HepG2 (cell line): ENCODE measurements at regions not wholly inside any gene's neighbourhood (a gene's known extent, or its start where the extent isn't known, plus 50 kb on each side); places are given as distances from the start of the nearest gene placed in this dataset.
A peak's percentile ranks its signal among the peaks of the same experiment; 100 is the strongest.

Source experiments
- ATF7-NPFF ChIP-seq: sonication (generic); formaldehyde crosslinking; IDR thresholded peaks from 2 replicates; pipeline ENCODE4 v1.8.1; 2023; ENCODE audit warnings: mild to moderate bottlenecking, low read depth, missing genetic modification reagents, moderate library complexity
- DNMT1 ChIP-seq: sonication (generic); formaldehyde crosslinking; IDR thresholded peaks from 2 replicates; pipeline ENCODE4 v1.5.1; 2020; ENCODE audit warnings: mild to moderate bottlenecking, missing genetic modification reagents
- EP300 ChIP-seq, 3 experiments: sonication (generic) in 1 of 3; formaldehyde crosslinking in 1 of 3; IDR thresholded peaks; 2 replicates each; pipeline versions ENCODE4 v1.5.1 to v1.6.1; 2011 to 2020; ENCODE audit warnings: low read depth in 2 of 3, low read length in 2 of 3, borderline replicate concordance in 1 of 3, improper control_type of control experiment in 1 of 3, mild to moderate bottlenecking in 1 of 3, missing genetic modification reagents in 1 of 3, moderate library complexity in 1 of 3
- FOXA1 ChIP-seq, 2 experiments: fragments of 450-650 bp in 1 of 2; sonication (generic) in 1 of 2; formaldehyde crosslinking in 1 of 2; IDR thresholded peaks; 2 replicates each; pipeline versions ENCODE4 v1.4.0 to v1.6.1; 2016 to 2020; ENCODE audit warnings: missing genetic modification reagents in 1 of 2
- RBFOX2 ChIP-seq: fragments of 200-400 bp; formaldehyde crosslinking; IDR thresholded peaks from 2 replicates; pipeline ENCODE4 v1.6.1; 2017; ENCODE audit warnings: low read depth, mild to moderate bottlenecking, low read length
- RFX5 ChIP-seq: IDR thresholded peaks from 2 replicates; pipeline ENCODE4 v1.6.1; 2011; ENCODE audit warnings: low read depth, low read length, improper control_type of control experiment
- SSRP1 ChIP-seq: IDR thresholded peaks from 2 replicates; pipeline ENCODE4 v1.6.1; 2016; ENCODE audit warnings: control low read depth
- TGIF2 ChIP-seq: IDR thresholded peaks from 2 replicates; pipeline ENCODE4 v1.6.1; 2016; ENCODE audit warnings: control low read depth, missing compliant biosample characterization
- TRIM24 ChIP-seq: sonication (generic); formaldehyde crosslinking; IDR thresholded peaks from 2 replicates; pipeline ENCODE4 v1.8.0; 2022; ENCODE audit warnings: mild to moderate bottlenecking, missing genetic modification reagents
- ZKSCAN5 ChIP-seq: sonication (generic); formaldehyde crosslinking; IDR thresholded peaks from 2 replicates; pipeline ENCODE4 v1.5.1; 2020; ENCODE audit warnings: mild to moderate bottlenecking, missing genetic modification reagents
- ZNF136 ChIP-seq: sonication (generic); formaldehyde crosslinking; IDR thresholded peaks from 2 replicates; pipeline ENCODE4 v1.8.1; 2022; ENCODE audit warnings: low read depth, mild to moderate bottlenecking, moderate library complexity, missing genetic modification reagents
- ZNF205 ChIP-seq: IDR thresholded peaks from 2 replicates; pipeline ENCODE4 v1.6.1; 2018; ENCODE audit warnings: missing biosample characterization, missing genetic modification reagents
- ZNF44 ChIP-seq: sonication (generic); formaldehyde crosslinking; IDR thresholded peaks from 2 replicates; pipeline ENCODE4 v1.5.1; 2020; ENCODE audit warnings: mild to moderate bottlenecking, missing genetic modification reagents
- TF ChIP-seq, protein P1 (sequence below): fragments of 450-650 bp; IDR thresholded peaks from 2 replicates; pipeline ENCODE4 v1.6.1; 2017; ENCODE audit warnings: mild to moderate bottlenecking
- TF ChIP-seq, protein P2 (sequence below): sonication (generic); formaldehyde crosslinking; IDR thresholded peaks from 2 replicates; pipeline ENCODE4 v1.4.0; 2020; ENCODE audit warnings: missing genetic modification reagents
- TF ChIP-seq, protein P3 (sequence below): sonication (generic); formaldehyde crosslinking; IDR thresholded peaks from 2 replicates; pipeline ENCODE4 v1.8.1; 2022; ENCODE audit warnings: mild to moderate bottlenecking, missing genetic modification reagents
- TF ChIP-seq, protein P4 (sequence below): sonication (generic); formaldehyde crosslinking; IDR thresholded peaks from 2 replicates; pipeline ENCODE4 v1.4.0; 2020; ENCODE audit warnings: missing genetic modification reagents
- TF ChIP-seq, protein P5 (sequence below): sonication (generic); formaldehyde crosslinking; IDR thresholded peaks from 2 replicates; pipeline ENCODE4 v1.4.0; 2020; ENCODE audit warnings: missing genetic modification reagents, mild to moderate bottlenecking, borderline replicate concordance

DNA sequence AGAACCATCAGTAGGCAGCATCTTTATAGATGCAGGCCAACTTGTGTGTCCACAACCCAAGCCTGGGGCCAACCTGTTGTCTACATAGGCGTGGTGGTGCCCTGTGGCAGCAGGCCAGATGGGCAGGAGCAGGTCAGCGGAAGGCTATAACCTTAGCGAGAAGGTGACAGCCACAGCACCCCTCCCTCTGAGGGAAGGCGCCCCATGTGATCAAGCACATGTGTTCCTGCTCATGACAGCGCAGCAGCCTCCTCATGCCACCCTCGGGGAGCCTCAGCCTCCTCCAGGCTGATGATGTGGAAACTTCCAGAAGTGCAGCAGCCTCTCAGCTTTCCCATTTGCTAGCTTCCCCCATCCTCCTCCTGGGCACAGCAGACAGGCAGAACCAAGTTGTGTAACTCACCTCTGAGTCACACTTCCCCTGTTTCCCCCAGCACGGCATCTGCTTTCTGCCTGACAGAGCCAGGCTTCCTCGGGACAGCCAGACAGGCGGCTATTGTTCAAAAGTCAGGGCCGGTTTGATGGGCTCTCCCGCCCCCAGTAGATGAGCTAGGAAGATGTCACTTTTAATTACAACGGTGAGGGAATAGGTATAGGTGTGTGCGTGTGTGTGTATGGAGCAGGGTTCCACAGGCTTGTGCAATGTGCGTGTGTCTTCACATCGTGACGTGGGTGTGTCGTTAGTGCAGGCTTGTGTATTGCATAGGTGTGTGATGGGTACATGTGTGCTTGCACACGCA lies 312.0 kb upstream of the ZMIZ1 start (continued):
- TF ChIP-seq, protein P1, sequence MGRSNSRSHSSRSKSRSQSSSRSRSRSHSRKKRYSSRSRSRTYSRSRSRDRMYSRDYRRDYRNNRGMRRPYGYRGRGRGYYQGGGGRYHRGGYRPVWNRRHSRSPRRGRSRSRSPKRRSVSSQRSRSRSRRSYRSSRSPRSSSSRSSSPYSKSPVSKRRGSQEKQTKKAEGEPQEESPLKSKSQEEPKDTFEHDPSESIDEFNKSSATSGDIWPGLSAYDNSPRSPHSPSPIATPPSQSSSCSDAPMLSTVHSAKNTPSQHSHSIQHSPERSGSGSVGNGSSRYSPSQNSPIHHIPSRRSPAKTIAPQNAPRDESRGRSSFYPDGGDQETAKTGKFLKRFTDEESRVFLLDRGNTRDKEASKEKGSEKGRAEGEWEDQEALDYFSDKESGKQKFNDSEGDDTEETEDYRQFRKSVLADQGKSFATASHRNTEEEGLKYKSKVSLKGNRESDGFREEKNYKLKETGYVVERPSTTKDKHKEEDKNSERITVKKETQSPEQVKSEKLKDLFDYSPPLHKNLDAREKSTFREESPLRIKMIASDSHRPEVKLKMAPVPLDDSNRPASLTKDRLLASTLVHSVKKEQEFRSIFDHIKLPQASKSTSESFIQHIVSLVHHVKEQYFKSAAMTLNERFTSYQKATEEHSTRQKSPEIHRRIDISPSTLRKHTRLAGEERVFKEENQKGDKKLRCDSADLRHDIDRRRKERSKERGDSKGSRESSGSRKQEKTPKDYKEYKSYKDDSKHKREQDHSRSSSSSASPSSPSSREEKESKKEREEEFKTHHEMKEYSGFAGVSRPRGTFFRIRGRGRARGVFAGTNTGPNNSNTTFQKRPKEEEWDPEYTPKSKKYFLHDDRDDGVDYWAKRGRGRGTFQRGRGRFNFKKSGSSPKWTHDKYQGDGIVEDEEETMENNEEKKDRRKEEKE, result no peak
- TF ChIP-seq DNMT1 (no peak), RFX5 (no peak), EP300 (IDR thresholded peaks at IDR 0.05; ENCODE audit: low read depth in 2 of 2, low read length in 2 of 2) (peak; percentile 28 to 41; a peak in 1 of 4 replicates), EP300 (CRISPR knock-in tag; IDR thresholded peaks at IDR 0.05; ENCODE audit: borderline replicate concordance) (no peak; the same call in 1 of the 2 replicates), ZNF136 (CRISPR knock-in tag) (no peak), ZKSCAN5 (no peak), ATF7-NPFF (CRISPR knock-in tag) (no peak), SSRP1 (CRISPR knock-in tag) (no peak), ZNF205 (CRISPR knock-in tag) (no peak), FOXA1 (IDR thresholded peaks at IDR 0.05) (no peak), FOXA1 (CRISPR knock-in tag; IDR thresholded peaks at IDR 0.05) (no peak), ZNF44 (CRISPR knock-in tag) (no peak), TGIF2 (CRISPR knock-in tag) (peak; percentile 78), TRIM24 (CRISPR knock-in tag) (no peak), RBFOX2 (no peak)
- TF ChIP-seq, protein P2, sequence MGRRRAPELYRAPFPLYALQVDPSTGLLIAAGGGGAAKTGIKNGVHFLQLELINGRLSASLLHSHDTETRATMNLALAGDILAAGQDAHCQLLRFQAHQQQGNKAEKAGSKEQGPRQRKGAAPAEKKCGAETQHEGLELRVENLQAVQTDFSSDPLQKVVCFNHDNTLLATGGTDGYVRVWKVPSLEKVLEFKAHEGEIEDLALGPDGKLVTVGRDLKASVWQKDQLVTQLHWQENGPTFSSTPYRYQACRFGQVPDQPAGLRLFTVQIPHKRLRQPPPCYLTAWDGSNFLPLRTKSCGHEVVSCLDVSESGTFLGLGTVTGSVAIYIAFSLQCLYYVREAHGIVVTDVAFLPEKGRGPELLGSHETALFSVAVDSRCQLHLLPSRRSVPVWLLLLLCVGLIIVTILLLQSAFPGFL (CRISPR knock-in tag), result no peak
- TF ChIP-seq, protein P3, sequence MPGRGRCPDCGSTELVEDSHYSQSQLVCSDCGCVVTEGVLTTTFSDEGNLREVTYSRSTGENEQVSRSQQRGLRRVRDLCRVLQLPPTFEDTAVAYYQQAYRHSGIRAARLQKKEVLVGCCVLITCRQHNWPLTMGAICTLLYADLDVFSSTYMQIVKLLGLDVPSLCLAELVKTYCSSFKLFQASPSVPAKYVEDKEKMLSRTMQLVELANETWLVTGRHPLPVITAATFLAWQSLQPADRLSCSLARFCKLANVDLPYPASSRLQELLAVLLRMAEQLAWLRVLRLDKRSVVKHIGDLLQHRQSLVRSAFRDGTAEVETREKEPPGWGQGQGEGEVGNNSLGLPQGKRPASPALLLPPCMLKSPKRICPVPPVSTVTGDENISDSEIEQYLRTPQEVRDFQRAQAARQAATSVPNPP, result no peak
- TF ChIP-seq, protein P4, sequence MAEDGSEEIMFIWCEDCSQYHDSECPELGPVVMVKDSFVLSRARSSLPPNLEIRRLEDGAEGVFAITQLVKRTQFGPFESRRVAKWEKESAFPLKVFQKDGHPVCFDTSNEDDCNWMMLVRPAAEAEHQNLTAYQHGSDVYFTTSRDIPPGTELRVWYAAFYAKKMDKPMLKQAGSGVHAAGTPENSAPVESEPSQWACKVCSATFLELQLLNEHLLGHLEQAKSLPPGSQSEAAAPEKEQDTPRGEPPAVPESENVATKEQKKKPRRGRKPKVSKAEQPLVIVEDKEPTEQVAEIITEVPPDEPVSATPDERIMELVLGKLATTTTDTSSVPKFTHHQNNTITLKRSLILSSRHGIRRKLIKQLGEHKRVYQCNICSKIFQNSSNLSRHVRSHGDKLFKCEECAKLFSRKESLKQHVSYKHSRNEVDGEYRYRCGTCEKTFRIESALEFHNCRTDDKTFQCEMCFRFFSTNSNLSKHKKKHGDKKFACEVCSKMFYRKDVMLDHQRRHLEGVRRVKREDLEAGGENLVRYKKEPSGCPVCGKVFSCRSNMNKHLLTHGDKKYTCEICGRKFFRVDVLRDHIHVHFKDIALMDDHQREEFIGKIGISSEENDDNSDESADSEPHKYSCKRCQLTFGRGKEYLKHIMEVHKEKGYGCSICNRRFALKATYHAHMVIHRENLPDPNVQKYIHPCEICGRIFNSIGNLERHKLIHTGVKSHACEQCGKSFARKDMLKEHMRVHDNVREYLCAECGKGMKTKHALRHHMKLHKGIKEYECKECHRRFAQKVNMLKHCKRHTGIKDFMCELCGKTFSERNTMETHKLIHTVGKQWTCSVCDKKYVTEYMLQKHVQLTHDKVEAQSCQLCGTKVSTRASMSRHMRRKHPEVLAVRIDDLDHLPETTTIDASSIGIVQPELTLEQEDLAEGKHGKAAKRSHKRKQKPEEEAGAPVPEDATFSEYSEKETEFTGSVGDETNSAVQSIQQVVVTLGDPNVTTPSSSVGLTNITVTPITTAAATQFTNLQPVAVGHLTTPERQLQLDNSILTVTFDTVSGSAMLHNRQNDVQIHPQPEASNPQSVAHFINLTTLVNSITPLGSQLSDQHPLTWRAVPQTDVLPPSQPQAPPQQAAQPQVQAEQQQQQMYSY (CRISPR knock-in tag), result no peak
- TF ChIP-seq, protein P5, sequence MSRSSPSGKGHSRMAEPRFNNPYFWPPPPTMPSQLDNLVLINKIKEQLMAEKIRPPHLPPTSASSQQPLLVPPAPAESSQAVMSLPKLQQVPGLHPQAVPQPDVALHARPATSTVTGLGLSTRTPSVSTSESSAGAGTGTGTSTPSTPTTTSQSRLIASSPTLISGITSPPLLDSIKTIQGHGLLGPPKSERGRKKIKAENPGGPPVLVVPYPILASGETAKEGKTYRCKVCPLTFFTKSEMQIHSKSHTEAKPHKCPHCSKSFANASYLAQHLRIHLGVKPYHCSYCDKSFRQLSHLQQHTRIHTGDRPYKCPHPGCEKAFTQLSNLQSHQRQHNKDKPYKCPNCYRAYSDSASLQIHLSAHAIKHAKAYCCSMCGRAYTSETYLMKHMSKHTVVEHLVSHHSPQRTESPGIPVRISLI, result no peak
